ENCODE measurements at regions not wholly inside any gene's neighbourhood (a gene's known extent, or its start where the extent isn't known, plus 50 kb on each side); places are given as distances from the start of the nearest gene placed in this dataset.

GRCh38 chr17:72400863-72401262 lies 280.0 kb downstream of the SOX9 start:
- no peak for TF ChIP-seq CTCF (IDR thresholded peaks at IDR 0.05)
- no peak for TF ChIP-seq POLR2A (IDR thresholded peaks at IDR 0.05)

All from heart left ventricle (tissue), 13 donors.